ENCODE measurements at regions not wholly inside any gene's neighbourhood (a gene's known extent, or its start where the extent isn't known, plus 50 kb on each side); places are given as distances from the start of the nearest gene placed in this dataset.

DNA sequence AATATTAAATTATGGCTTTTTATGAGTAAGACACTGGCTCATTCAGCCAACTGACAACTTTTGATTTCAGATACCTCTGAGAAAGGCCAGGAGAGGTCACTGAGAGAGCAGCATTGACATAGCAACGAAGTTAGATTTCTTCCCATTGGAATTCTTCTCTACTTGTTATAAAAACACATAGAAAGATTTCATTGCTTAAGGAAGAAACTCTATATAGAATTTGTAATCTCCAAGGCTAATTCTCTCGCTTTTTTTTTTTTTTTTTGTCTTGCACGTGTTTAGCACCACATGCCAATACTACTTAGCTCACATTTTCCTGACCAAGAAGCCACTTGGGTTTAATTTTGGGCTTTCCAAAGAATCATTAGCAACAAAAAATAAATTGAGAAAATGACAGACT is 233.7 kb downstream of the CALCRL start:
- no peaks in the 10 kb centered on the region for H3K4me1 ChIP-seq
- intact Hi-C loops (cut with DNase I), result no loop called here
- no peak overlapping the region for H3K4me3 ChIP-seq
- TF ChIP-seq POLR2A (IDR thresholded peaks at IDR 0.05), result no peak
- TF ChIP-seq, protein P1, sequence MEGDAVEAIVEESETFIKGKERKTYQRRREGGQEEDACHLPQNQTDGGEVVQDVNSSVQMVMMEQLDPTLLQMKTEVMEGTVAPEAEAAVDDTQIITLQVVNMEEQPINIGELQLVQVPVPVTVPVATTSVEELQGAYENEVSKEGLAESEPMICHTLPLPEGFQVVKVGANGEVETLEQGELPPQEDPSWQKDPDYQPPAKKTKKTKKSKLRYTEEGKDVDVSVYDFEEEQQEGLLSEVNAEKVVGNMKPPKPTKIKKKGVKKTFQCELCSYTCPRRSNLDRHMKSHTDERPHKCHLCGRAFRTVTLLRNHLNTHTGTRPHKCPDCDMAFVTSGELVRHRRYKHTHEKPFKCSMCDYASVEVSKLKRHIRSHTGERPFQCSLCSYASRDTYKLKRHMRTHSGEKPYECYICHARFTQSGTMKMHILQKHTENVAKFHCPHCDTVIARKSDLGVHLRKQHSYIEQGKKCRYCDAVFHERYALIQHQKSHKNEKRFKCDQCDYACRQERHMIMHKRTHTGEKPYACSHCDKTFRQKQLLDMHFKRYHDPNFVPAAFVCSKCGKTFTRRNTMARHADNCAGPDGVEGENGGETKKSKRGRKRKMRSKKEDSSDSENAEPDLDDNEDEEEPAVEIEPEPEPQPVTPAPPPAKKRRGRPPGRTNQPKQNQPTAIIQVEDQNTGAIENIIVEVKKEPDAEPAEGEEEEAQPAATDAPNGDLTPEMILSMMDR (IDR thresholded peaks at IDR 0.05), result no peak
- no peak overlapping the region for H3K27ac ChIP-seq
- no peaks in the 10 kb centered on the region for H3K36me3 ChIP-seq
- 41 to 57% (median 46%) methylated on average over 3 of the region's 3 CpGs for WGBS, 4 donors
- ATAC-seq (no peak), DNase-seq (no peak)
- peaks cover 0 to 31% (median 6%) of the 10 kb centered on the region in 12 donors for H3K9me3 ChIP-seq
- no peaks in the 10 kb centered on the region for H3K27me3 ChIP-seq

DNA sequence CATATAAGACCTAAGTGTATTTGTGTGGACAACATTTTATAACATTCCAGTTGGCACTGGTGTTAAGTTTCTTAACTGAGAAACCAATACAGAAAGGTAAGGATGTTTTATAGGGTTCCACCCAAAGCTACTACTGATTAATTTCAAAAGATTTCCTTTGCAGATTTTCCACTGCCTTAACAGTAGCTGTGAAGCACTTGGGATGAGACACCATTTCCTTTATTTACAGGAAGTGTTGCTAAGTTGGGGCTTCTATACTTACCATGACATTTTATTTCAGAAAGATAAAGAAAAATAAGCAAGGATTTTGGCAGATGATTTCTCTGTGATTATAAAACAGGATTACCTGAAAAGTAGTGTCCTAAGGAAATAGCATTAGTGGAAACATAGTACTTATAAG is 234.3 kb downstream of the CALCRL start:
- H3K27me3 ChIP-seq, result no peaks in the 10 kb centered on the region
- intact Hi-C loops (cut with DNase I), result no loop called here
- no peak for DNase-seq
- no peaks in the 10 kb centered on the region for H3K36me3 ChIP-seq
- no peaks in the 10 kb centered on the region for H3K4me1 ChIP-seq
- no peak overlapping the region for H3K27ac ChIP-seq
- H3K4me3 ChIP-seq, result no peak overlapping the region
- H3K9me3 ChIP-seq, result peaks cover 0 to 31% (median 6%) of the 10 kb centered on the region in 12 donors
- peak in 1 of 4 donors; percentile 52 for ATAC-seq
- TF ChIP-seq, protein P1 (IDR thresholded peaks at IDR 0.05), result no peak
- TF ChIP-seq POLR2A (IDR thresholded peaks at IDR 0.05), result no peak

DNA sequence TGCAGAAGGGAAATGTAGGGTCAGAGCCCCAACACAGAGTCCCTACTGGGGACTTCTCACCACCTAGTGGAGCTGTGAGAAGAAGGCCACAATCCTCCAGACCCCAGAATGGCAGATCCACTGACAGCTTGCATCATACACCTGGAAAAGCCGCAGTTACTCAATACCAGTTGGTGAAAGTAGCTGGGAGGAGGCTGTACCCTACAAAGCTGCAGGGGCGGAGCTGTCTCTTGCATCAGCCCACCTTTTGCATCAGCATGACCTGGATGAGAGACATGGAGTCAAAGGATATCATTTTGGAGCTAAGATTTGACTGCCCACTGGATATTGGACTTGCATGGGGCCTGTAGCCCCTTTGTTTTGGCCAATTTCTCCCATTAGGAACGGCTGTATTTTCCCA is 237.3 kb downstream of the CALCRL start:
- no peaks in the 10 kb centered on the region for H3K36me3 ChIP-seq
- TF ChIP-seq POLR2A (IDR thresholded peaks at IDR 0.05), result no peak
- 62 to 78% (median 76%) methylated on average over 2 to 3 of the region's 3 CpGs for WGBS, 4 donors
- DNase-seq (no peak), ATAC-seq (no peak)
- H3K4me3 ChIP-seq, result no peak overlapping the region
- H3K4me1 ChIP-seq, result peaks cover 0 to 11% (median 0%) of the 10 kb centered on the region in 12 donors
- H3K27ac ChIP-seq, result no peak overlapping the region
- peaks cover 0 to 27% (median 6%) of the 10 kb centered on the region in 12 donors for H3K9me3 ChIP-seq
- no peaks in the 10 kb centered on the region for H3K27me3 ChIP-seq
- intact Hi-C loops (cut with DNase I), result no loop called here

DNA sequence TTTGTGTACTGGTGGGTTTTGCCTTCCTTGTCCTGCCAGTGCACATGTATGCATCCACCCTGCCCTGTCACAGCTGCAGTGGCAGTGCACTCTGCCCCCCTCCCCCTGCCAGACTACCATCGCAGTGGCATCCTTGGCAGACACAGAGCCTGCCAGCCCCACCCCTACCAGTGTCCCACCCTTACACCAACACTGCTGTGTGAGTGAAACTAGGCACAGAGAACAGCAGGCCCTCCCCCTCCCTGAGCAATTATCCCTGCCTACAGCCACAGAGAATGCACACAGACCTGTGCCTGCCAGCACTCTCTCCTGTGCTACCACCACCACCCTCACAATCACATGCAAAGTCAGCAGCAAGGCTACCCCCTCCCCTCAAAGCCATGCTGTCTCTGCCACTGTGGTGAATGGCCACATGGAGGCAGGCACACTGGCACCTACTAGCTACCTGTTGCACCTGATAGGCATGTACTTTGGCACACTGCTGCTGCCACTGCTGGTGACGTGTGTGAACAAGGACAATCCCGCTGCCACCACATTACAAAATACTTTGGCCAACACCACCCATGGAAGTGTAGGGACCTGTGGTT is 239.8 kb downstream of the CALCRL start:
- TF ChIP-seq POLR2A (IDR thresholded peaks at IDR 0.05), result no peak
- TF ChIP-seq, protein P1 (IDR thresholded peaks at IDR 0.05), result no peak
- peak in 1 of 4 donors; percentile 27 for ATAC-seq
- Histone ChIP-seq H3K36me3 (no peaks in the 10 kb centered on the region), H3K9me3 (peaks cover 0 to 27% (median 6%) of the 10 kb centered on the region in 12 donors), H3K27me3 (no peaks in the 10 kb centered on the region), H3K4me1 (peaks cover 0 to 11% (median 0%) of the 10 kb centered on the region in 12 donors), H3K4me3 (no peak overlapping the region), H3K27ac (no peak overlapping the region)
- intact Hi-C loops (cut with DNase I), result no loop called here
- 92 to 98% (median 96%) methylated on average over 3 of the region's 3 CpGs for WGBS, 4 donors
- no peak for DNase-seq

DNA sequence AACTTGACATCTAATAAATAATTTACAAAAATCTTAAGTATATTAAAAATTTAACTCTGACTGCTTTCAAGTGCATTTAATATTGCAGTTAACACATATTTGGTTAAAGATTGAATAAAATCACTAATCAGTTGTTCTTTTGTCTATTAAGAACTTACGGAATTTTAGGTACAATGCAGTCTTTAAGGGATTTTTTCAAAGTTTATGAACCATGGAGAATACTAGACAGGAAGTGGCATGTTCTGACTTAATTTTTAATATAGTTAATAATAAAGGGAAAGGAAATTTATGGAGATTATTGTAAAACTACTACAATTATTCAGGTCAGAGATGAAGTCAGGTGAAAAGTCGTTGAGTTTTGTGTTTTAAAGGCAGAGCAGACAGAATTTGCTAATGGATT is 240.9 kb downstream of the CALCRL start:
- DNase-seq, result no peak
- Histone ChIP-seq H3K4me3 (no peak overlapping the region), H3K27ac (no peak overlapping the region), H3K36me3 (no peaks in the 10 kb centered on the region), H3K9me3 (peaks cover 0 to 16% (median 2%) of the 10 kb centered on the region in 12 donors), H3K4me1 (peaks cover 0 to 11% (median 0%) of the 10 kb centered on the region in 12 donors), H3K27me3 (no peaks in the 10 kb centered on the region)
- WGBS, 4 donors, result 73 to 79% (median 76%) methylated on average over 2 of the region's 2 CpGs
- intact Hi-C loops (cut with DNase I), result no loop called here
- TF ChIP-seq POLR2A (IDR thresholded peaks at IDR 0.05), result no peak
- ATAC-seq, result no peak

Data from heart left ventricle (tissue), 16 donors.